ENCODE measurements at regions not wholly inside any gene's neighbourhood (a gene's known extent, or its start where the extent isn't known, plus 50 kb on each side); places are given as distances from the start of the nearest gene placed in this dataset.

DNA sequence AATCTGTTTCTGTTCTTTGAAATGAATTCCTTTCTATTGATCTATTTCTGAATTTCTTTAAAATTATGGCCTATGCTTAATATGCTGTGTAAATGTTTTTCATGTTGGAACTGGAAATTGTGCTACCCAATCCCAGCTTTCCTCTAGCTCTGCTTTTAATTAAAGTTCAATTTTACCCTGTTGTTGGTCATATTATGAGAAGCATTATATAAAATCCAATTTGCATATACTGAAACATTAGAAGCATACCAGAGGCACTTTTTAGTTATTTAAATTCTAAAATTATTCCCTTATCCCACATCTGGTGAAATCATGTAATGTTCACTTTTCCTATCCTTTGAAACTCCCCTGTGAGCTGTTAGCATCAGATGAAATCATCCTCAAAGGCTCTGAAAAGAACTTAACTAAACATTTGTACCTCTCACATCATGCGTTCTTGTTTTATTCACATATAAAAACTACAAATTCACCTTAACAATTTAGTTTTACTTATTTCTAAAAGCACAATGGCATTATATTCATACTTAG is 160.6 kb upstream of the COL21A1 start:
- Histone ChIP-seq H3K27me3 (ENCODE audit: control insufficient read depth, insufficient read depth, low read length) (no peaks in the 10 kb centered on the region), H3K36me3 (ENCODE audit: control insufficient read depth, insufficient read depth, low read length) (no peaks in the 10 kb centered on the region), H3K4me3 (ENCODE audit: low read depth, low read length) (no peak overlapping the region)
- ChIA-PET CTCF (no interaction called here), POLR2A (no interaction called here)
- DNase-seq (ENCODE audit: low read depth) = no peak
- TF ChIP-seq, protein P1, sequence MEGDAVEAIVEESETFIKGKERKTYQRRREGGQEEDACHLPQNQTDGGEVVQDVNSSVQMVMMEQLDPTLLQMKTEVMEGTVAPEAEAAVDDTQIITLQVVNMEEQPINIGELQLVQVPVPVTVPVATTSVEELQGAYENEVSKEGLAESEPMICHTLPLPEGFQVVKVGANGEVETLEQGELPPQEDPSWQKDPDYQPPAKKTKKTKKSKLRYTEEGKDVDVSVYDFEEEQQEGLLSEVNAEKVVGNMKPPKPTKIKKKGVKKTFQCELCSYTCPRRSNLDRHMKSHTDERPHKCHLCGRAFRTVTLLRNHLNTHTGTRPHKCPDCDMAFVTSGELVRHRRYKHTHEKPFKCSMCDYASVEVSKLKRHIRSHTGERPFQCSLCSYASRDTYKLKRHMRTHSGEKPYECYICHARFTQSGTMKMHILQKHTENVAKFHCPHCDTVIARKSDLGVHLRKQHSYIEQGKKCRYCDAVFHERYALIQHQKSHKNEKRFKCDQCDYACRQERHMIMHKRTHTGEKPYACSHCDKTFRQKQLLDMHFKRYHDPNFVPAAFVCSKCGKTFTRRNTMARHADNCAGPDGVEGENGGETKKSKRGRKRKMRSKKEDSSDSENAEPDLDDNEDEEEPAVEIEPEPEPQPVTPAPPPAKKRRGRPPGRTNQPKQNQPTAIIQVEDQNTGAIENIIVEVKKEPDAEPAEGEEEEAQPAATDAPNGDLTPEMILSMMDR (IDR thresholded peaks at IDR 0.05; ENCODE audit: insufficient read depth, low read depth, low read length) = no peak

DNA sequence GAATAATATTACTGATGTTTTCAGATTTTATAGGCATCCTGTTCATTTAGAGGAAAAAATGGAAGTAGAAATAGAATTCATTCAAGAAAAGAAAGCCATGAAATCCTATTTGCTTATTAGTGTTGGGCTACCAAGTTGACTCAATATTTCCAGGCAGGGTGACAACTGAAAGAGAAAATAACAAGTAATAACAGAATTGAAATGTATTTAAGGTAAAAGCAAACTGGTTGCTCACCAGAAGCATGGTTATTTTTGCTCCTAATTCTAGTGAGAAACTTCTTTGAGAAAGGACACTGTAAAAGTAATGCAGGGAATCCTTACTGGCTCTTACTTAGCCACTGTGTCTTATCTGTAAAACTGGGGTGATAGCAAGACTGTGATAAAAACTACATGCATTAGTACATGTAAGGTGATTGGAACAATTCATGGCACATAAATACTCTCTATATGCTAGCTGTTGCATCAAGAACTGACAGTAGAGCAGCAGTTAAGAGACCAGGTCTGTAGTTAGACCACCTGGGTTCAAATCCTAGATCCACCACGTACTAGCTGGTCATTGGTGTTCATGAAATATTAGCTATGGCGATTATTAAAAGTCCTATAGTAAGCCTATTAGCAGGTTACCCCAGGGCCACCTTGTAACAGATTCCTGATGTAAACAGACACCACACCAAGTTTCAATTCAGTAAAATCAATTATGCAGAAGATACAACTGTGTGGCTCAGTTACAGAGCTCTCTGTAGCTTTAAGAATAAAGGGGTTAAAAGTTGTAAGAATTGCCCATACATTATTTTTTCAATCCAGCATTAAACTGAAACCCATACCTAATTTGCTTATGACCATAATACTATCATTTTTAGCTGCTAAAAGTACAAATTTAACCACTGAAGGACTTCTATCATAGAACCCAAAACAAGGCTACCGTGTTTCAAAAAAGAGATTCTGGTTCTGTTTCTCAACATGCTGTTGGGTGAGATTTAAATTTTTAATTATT is 159.2 kb upstream of the COL21A1 start:
- CTCF ChIA-PET = no interaction called here
- TF ChIP-seq, protein P1 (IDR thresholded peaks at IDR 0.05; ENCODE audit: insufficient read depth, low read depth, low read length) = no peak

DNA sequence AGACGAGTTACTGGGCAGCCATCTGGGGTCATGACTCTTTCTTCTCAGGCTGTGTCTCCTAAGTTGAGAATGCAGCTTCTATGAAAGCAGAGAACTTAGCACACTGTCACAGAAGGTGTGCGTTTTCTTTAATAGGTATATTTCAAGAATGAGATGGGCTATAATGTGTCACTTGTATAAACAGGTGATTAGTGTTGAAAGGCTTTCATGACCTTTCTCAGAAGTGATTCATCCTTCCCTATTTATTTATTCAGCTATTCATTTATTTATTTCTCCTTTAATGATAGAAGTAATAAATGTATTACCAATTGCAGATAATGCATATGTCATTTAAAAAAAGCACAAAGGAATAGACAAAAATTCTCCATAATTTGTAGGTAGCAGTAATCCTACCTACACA is 157.2 kb upstream of the COL21A1 start:
- H3K36me3 ChIP-seq (ENCODE audit: control insufficient read depth, insufficient read depth, low read length) = no peaks in the 10 kb centered on the region
- no peak for DNase-seq (ENCODE audit: low read depth)
- H3K27me3 ChIP-seq (ENCODE audit: control insufficient read depth, insufficient read depth, low read length) = no peaks in the 10 kb centered on the region
- ChIA-PET POLR2A (no interaction called here), CTCF (interaction anchor here (2.5 kb wide), 1 partner anchor 10 kb away, joined by 7 read pairs; no protein-coding TSS in a partner anchor)
- no peak overlapping the region for H3K4me3 ChIP-seq (ENCODE audit: low read depth, low read length)
- TF ChIP-seq, protein P1 (IDR thresholded peaks at IDR 0.05; ENCODE audit: insufficient read depth, low read depth, low read length) = no peak

More for the DNA sequence above, 159.2 kb upstream of the COL21A1 start:
- Histone ChIP-seq H3K4me3 (ENCODE audit: low read depth, low read length) (no peak overlapping the region), H3K36me3 (ENCODE audit: control insufficient read depth, insufficient read depth, low read length) (no peaks in the 10 kb centered on the region), H3K27me3 (ENCODE audit: control insufficient read depth, insufficient read depth, low read length) (no peaks in the 10 kb centered on the region)
- no peak for DNase-seq (ENCODE audit: low read depth)
- POLR2A ChIA-PET = no interaction called here

DNA sequence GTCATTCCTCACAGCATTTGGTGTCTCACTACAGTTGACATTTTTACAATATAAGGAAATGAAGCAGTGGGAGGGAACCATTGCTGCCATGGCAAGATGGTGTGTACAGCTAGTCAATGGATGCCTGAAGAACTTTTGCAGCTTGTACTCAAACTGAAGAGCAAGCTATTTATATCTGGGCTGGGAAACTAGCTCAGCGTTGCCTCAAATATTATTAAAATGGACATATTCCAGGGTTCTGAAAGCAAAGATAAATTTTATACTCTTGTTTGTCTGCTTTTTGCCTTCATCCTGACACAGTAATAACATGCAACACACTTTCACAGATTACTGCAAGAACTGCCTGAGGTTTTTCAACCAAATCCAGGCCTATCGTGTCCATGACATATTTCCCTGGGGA is 156.4 kb upstream of the COL21A1 start:
- CTCF ChIA-PET = interaction anchor here (2.5 kb wide), 1 partner anchor 10 kb away, joined by 7 read pairs; no protein-coding TSS in a partner anchor
- POLR2A ChIA-PET = no interaction called here
- DNase-seq (ENCODE audit: low read depth) = no peak
- Histone ChIP-seq H3K4me3 (ENCODE audit: low read depth, low read length) (no peak overlapping the region), H3K36me3 (ENCODE audit: control insufficient read depth, insufficient read depth, low read length) (no peaks in the 10 kb centered on the region), H3K27me3 (ENCODE audit: control insufficient read depth, insufficient read depth, low read length) (no peaks in the 10 kb centered on the region)
- TF ChIP-seq, protein P1 (IDR thresholded peaks at IDR 0.05; ENCODE audit: insufficient read depth, low read depth, low read length) = no peak

DNA sequence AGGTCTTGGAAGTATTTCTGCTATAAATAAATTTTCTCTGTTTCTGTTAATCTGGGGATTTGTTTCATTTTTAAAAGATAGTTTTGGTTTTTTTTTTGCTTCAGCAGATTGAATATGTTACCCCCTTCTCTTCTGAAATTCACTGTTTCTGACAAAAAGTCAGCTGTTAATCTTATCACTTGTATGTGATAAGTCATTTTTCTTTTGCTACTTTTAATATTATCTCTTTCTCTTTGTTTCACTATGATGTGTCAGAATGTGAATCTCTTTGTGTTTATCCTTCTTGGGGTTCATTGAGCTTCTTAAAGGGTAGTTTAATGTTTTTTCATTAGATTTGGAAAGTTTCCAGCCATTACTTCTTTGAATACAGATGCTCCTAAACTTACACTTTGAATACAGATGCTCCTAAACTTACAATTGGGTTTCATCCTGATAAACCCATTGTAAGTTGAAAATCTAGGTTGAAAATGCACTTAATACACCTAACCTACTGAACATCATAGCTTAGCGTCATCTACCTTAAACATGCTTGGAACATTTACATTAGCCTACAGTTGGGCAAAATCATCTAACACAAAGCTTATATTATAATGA is 154.2 kb upstream of the COL21A1 start:
- ChIA-PET CTCF (no interaction called here), POLR2A (no interaction called here)
- Histone ChIP-seq H3K27me3 (ENCODE audit: control insufficient read depth, insufficient read depth, low read length) (no peaks in the 10 kb centered on the region), H3K4me3 (ENCODE audit: low read depth, low read length) (no peak overlapping the region), H3K36me3 (ENCODE audit: control insufficient read depth, insufficient read depth, low read length) (no peaks in the 10 kb centered on the region)
- DNase-seq (ENCODE audit: low read depth) = no peak
- TF ChIP-seq, protein P1 (IDR thresholded peaks at IDR 0.05; ENCODE audit: insufficient read depth, low read depth, low read length) = no peak

Data from BJ (cell line).